Small intestine (tissue), 7 donors: ENCODE measurements at regions not wholly inside any gene's neighbourhood (a gene's known extent, or its start where the extent isn't known, plus 50 kb on each side); places are given as distances from the start of the nearest gene placed in this dataset.
"Not testable (repeated sequence)": the region's sequence is repeated elsewhere in the genome, so short reads cannot be mapped to it uniquely, and the experiment has no call there.

Source experiments
- DNase-seq, 2 donors: peaks; one replicate each; pipeline versions ENCODE4 v3.0.0 to v3.0.0-alpha.2; 2013
- FAIRE-seq: peaks from 2 replicates; lab custom pipeline; 2012; peaks lifted over from hg19 to GRCh38; lab: Jason Lieb, UNC
- H3K27ac ChIP-seq, 3 donors: one replicate each; pipeline ENCODE4 v1.5.1; 2013; ENCODE audit warnings: low read length in 2 of 3, mild to moderate bottlenecking in 2 of 3, control low read depth in 1 of 3, inconsistent platforms in 1 of 3, low read depth in 1 of 3, moderate library complexity in 1 of 3
- H3K27me3 ChIP-seq, 3 donors: one replicate each; pipeline ENCODE4 v1.6.1; 2013; ENCODE audit warnings: low read length in 3 of 3, inconsistent platforms in 1 of 3; ENCODE audit not compliant: control insufficient read depth in 3 of 3, insufficient read depth in 3 of 3
- H3K36me3 ChIP-seq, 3 donors: one replicate each; pipeline ENCODE4 v1.6.1; 2013; ENCODE audit warnings: low read length in 3 of 3, inconsistent platforms in 1 of 3, low read depth in 1 of 3, mild to moderate bottlenecking in 1 of 3, moderate library complexity in 1 of 3; ENCODE audit not compliant: control insufficient read depth in 3 of 3, insufficient read depth in 2 of 3
- H3K4me1 ChIP-seq, 3 donors: one replicate each; pipeline ENCODE4 v1.6.1; 2013; ENCODE audit warnings: low read length in 2 of 3, inconsistent platforms in 1 of 3, low read depth in 1 of 3, mild to moderate bottlenecking in 1 of 3, moderate library complexity in 1 of 3; ENCODE audit not compliant: control insufficient read depth in 3 of 3, insufficient read depth in 2 of 3
- H3K4me3 ChIP-seq, 3 donors: one replicate each; pipeline ENCODE4 v1.5.1; 2013; ENCODE audit warnings: low read length in 3 of 3, control low read depth in 1 of 3, inconsistent platforms in 1 of 3, low read depth in 1 of 3, mild to moderate bottlenecking in 1 of 3, moderate library complexity in 1 of 3
- H3K9me3 ChIP-seq, 2 donors: one replicate each; pipeline ENCODE4 v1.6.1; 2013; ENCODE audit warnings: low read depth in 1 of 2, low read length in 1 of 2; ENCODE audit not compliant: control insufficient read depth in 2 of 2, insufficient read depth in 1 of 2
- WGBS, 3 donors: extraction: QIAGEN DNeasy Blood & Tissue Kit; methylation state at CpG; one replicate each; pipeline ENCODE4 v1.1.7; 2013; 5-methylcytosine and 5-hydroxymethylcytosine counted together
- donor health status: healthy with polysubstance abuse.
- donor health status: control.
- donor health status: control.
- donor health status: Bipolar disorder and iron deficiency.
- donor health status: healthy.

- no peak for FAIRE-seq
- H3K9me3 ChIP-seq: no peaks in the 10 kb centered on the region
- no peak overlapping the region for H3K27ac ChIP-seq
- no peaks in the 10 kb centered on the region for H3K36me3 ChIP-seq
- WGBS, 3 donors: 53 to 72% (median 60%) methylated on average over 2 of the region's 2 CpGs
- H3K4me3 ChIP-seq: no peak overlapping the region
- no peak for DNase-seq
- no peaks in the 10 kb centered on the region for H3K4me1 ChIP-seq
- no peaks in the 10 kb centered on the region for H3K27me3 ChIP-seq
Observed at GRCh38 chr10:90227786-90228185, 526.4 kb downstream of the KIF20B start.

DNA sequence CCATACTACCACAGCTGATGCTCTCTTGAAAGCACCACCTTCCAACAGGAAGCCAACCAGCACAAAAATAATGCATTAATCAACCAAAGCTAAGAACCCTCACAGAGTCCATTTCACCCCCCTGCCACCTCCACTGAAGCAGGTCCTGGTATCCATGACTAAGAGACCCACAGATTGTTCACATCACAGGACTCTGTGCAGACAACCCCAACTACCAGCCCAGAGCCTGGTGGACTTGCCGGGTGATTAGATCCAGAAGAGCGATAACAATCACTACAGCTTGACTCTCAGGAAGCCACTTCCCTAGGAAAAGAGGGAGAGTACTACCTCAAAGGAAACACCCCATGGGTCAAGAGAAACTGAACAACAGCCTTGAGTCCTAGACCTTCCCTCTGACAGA lies 528.1 kb downstream of the KIF20B start:
- no peaks in the 10 kb centered on the region for H3K27me3 ChIP-seq
- no peak overlapping the region for H3K27ac ChIP-seq
- no peaks in the 10 kb centered on the region for H3K36me3 ChIP-seq
- FAIRE-seq: no peak
- no peaks in the 10 kb centered on the region for H3K4me1 ChIP-seq
- H3K9me3 ChIP-seq: no peaks in the 10 kb centered on the region
- DNase-seq: no peak
- WGBS, 3 donors: 94 to 98% (median 98%) methylated on average over 2 of the region's 2 CpGs
- no peak overlapping the region for H3K4me3 ChIP-seq

GRCh38 chr10:90233805-90234204 lies 532.4 kb downstream of the KIF20B start:
- not testable (repeated sequence) for H3K4me1 ChIP-seq, DNase-seq, H3K27me3 ChIP-seq, H3K27ac ChIP-seq, H3K9me3 ChIP-seq, FAIRE-seq, H3K36me3 ChIP-seq, H3K4me3 ChIP-seq
- 28 to 45% (median 33%) methylated on average over 1 of the region's 1 CpG for WGBS, 3 donors

- FAIRE-seq (no peak), DNase-seq (no peak)
- H3K9me3 ChIP-seq: no peaks in the 10 kb centered on the region
- no peaks in the 10 kb centered on the region for H3K4me1 ChIP-seq
- no peaks in the 10 kb centered on the region for H3K36me3 ChIP-seq
- no peaks in the 10 kb centered on the region for H3K27me3 ChIP-seq
- 27 to 56% (median 41%) methylated on average over 2 of the region's 2 CpGs for WGBS, 3 donors
- no peak overlapping the region for H3K4me3 ChIP-seq
- no peak overlapping the region for H3K27ac ChIP-seq
Observed at GRCh38 chr10:90245623-90246022, 544.2 kb downstream of the KIF20B start.

- not testable (repeated sequence) for H3K9me3 ChIP-seq, H3K27me3 ChIP-seq, DNase-seq, H3K4me3 ChIP-seq, FAIRE-seq, H3K4me1 ChIP-seq, H3K27ac ChIP-seq, H3K36me3 ChIP-seq
- 80 to 86% (median 86%) methylated on average over 16 of the region's 16 CpGs for WGBS, 3 donors
Observed at GRCh38 chr10:90250784-90251183, 549.4 kb downstream of the KIF20B start.

GRCh38 chr10:90269699-90270098 lies 568.3 kb downstream of the KIF20B start:
- Histone ChIP-seq H3K4me1 (no peaks in the 10 kb centered on the region), H3K4me3 (no peak overlapping the region), H3K36me3 (no peaks in the 10 kb centered on the region), H3K9me3 (no peaks in the 10 kb centered on the region), H3K27me3 (peaks cover 0 to 2% (median 2%) of the 10 kb centered on the region in 3 donors), H3K27ac (no peak overlapping the region)
- DNase-seq (no peak), FAIRE-seq (no peak)
- WGBS, 3 donors: 76 to 81% (median 76%) methylated on average over 2 of the region's 2 CpGs

GRCh38 chr10:90274721-90275468 lies 573.5 kb downstream of the KIF20B start:
- WGBS, 3 donors: 73 to 81% (median 79%) methylated on average over 5 of the region's 5 CpGs
- DNase-seq (no peak), FAIRE-seq (no peak)
- Histone ChIP-seq H3K27me3 (peaks cover 0 to 2% (median 2%) of the 10 kb centered on the region in 3 donors), H3K4me1 (no peaks in the 10 kb centered on the region), H3K9me3 (no peaks in the 10 kb centered on the region), H3K4me3 (no peak overlapping the region), H3K36me3 (no peaks in the 10 kb centered on the region), H3K27ac (no peak overlapping the region)

- Histone ChIP-seq H3K4me1 (no peaks in the 10 kb centered on the region), H3K4me3 (no peak overlapping the region), H3K9me3 (no peaks in the 10 kb centered on the region), H3K27ac (no peak overlapping the region), H3K27me3 (peaks cover 0 to 2% (median 2%) of the 10 kb centered on the region in 3 donors), H3K36me3 (no peaks in the 10 kb centered on the region)
- DNase-seq: no peak
- WGBS, 3 donors: 64 to 69% (median 65%) methylated on average over 4 of the region's 4 CpGs
- FAIRE-seq: no peak
Observed at GRCh38 chr10:90276894-90277475, 575.6 kb downstream of the KIF20B start.
